ENCODE measurements at regions not wholly inside any gene's neighbourhood (a gene's known extent, or its start where the extent isn't known, plus 50 kb on each side); places are given as distances from the start of the nearest gene placed in this dataset.

- DNase-seq, result no peak
These were observed 55.5 kb upstream of the CCDC167 start for GRCh38 chr6:37555040-37555781.

GRCh38 chr6:37554480-37554819 lies 54.8 kb upstream of the CCDC167 start:
- peak; percentile 76 for DNase-seq

DNA sequence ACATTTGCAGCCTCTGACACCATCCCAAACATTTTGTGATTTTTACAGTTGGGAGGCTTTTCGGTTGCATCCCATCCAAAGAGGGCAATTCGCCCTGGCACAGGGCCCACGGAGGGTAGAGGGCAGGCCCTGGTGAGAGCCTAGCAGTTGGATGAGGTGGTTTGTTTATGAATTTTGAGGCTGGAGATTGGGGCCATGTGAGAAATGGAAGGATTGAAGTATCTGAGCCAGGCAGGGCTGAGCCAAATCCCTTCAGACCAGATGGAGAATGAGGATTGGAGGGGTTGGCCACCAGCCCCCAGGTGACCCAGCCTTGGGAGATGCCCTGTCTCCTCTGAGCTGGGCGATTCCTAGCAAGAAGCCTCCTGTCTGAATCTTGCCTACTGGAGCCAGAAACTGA lies 52.6 kb upstream of the CCDC167 start:
- no peak for DNase-seq

- no peak for DNase-seq
These were observed 52.2 kb upstream of the CCDC167 start for GRCh38 chr6:37551867-37552266.

- no peak for DNase-seq
These were observed 51.8 kb upstream of the CCDC167 start for GRCh38 chr6:37551446-37551845.

GRCh38 chr6:37551002-37551401 lies 51.3 kb upstream of the CCDC167 start:
- no peak for DNase-seq

DNA sequence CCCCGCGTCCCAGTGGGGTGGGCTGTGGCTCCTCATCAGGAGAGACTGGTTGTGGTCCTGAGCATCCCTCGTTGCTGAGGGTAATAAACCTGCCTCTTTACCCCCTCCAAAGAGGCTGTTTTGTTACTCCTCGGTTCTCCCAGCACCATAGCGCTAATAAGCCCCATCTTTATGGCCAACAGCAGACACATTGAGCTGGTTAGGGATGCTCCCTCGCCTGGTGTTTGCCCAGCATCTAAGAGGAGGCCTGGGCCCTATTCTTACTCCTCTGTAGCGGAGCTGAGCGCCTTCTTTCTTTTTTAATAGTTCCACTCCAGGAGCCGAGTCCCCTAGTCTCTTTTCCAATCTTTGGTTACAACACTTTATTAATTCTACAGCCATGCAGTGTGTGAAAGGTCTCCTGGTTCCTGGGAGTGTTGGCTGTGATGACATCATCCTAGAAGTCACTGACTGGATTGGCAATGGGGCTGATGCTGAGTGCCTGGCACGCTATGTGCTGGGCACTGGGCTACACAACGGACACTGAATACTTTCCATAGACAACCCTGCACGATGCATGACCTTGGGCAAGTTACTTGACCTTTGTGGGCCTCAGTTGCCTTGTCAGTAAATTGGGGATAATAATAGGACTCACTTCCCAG lies 50.6 kb upstream of the CCDC167 start:
- DNase-seq, result peak; percentile 59

DNA sequence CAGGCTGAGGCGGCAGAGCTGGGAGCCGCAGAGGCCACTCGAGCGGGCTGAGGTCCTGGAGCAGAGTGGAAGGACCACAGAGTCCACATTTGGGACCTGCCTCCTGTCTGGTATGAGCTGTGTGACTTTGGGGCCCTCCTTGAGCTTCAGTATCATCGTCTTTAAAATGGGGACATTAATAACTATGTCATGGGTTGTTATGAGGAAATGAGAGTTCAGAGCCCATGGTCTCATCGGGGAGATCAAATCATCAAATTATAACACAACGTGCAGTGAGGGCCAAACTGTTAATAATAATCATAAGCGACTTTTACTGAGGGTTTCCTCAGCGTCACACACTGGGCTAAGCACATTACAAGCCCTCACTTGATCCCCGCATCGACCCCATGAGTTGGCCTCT lies 49.9 kb upstream of the CCDC167 start:
- no peak for DNase-seq

Measured in EL (cell line).